ENCODE measurements at regions not wholly inside any gene's neighbourhood (a gene's known extent, or its start where the extent isn't known, plus 50 kb on each side); places are given as distances from the start of the nearest gene placed in this dataset.

- Histone ChIP-seq H3K79me2 (ENCODE audit: control insufficient read depth, insufficient read depth, low read length) (no peaks in the 10 kb centered on the region), H4K20me1 (replicated peaks; ENCODE audit: control insufficient read depth, insufficient read depth, low read length) (no peaks in the 10 kb centered on the region), H3K27me3 (ENCODE audit: control insufficient read depth in 2 of 2, insufficient read depth in 2 of 2, low read length in 2 of 2) (no peaks in the 10 kb centered on the region), H3K4me1 (replicated peaks in 1 of 2; ENCODE audit: control insufficient read depth in 2 of 2, insufficient read depth in 2 of 2, low read length in 2 of 2) (no peaks in the 10 kb centered on the region), H3K4me3 (no peak overlapping the region), H3K9me1 (ENCODE audit: control insufficient read depth, insufficient read depth, low read length) (no peaks in the 10 kb centered on the region), H3K4me2 (ENCODE audit: insufficient read depth, low read length) (no peak overlapping the region), H2AFZ (ENCODE audit: low read depth, low read length) (no peak overlapping the region), H3K36me3 (ENCODE audit: control insufficient read depth, insufficient read depth, low read length) (no peaks in the 10 kb centered on the region), H3K9ac (ENCODE audit: insufficient read depth in 1 of 2, low read depth in 2 of 2, low read length in 2 of 2) (no peak overlapping the region), H3K9me3 (replicated peaks; ENCODE audit: control insufficient read depth, insufficient read depth, low read depth, low read length) (peaks cover 1% of the 10 kb centered on the region; the same call in 1 of the 2 replicates), H3K27ac (ENCODE audit: extremely low read depth, low read depth, low read length) (no peak overlapping the region)
- no peak for TF ChIP-seq TBP (optimal IDR thresholded peaks at IDR 0.05; ENCODE audit: low read depth, low read length)
- in situ Hi-C loops (cut with MboI), result no loop called here
- 5% methylated on average over 2 of the region's 2 CpGs for WGBS (ENCODE audit: insufficient coverage, low coverage, missing lambda C conversion rate)
- DNase-seq (ENCODE audit: extremely low read depth in 1 of 4, low spot score in 3 of 4) (no peak), FAIRE-seq (no peak), ATAC-seq (no peak)
- POLR2A ChIA-PET, result no interaction called here
- intact Hi-C loops (cut with micrococcal nuclease), result no loop called here
- CTCF ChIA-PET (ENCODE audit: low intra/inter-chr PET ratio), result no interaction called here
- BruUV-seq (replicated peaks), result no TSS peak
Observed at GRCh38 chr18:4802296-4802695, 347.2 kb upstream of the DLGAP1 start.

GRCh38 chr18:4801151-4801550 is 346.0 kb upstream of the DLGAP1 start:
- Histone ChIP-seq H3K79me2 (ENCODE audit: control insufficient read depth, insufficient read depth, low read length) (no peaks in the 10 kb centered on the region), H3K9me1 (ENCODE audit: control insufficient read depth, insufficient read depth, low read length) (no peaks in the 10 kb centered on the region), H3K27ac (ENCODE audit: extremely low read depth, low read depth, low read length) (no peak overlapping the region), H3K4me2 (ENCODE audit: insufficient read depth, low read length) (no peak overlapping the region), H2AFZ (ENCODE audit: low read depth, low read length) (no peak overlapping the region), H3K36me3 (ENCODE audit: control insufficient read depth, insufficient read depth, low read length) (no peaks in the 10 kb centered on the region), H3K4me1 (replicated peaks in 1 of 2; ENCODE audit: control insufficient read depth in 2 of 2, insufficient read depth in 2 of 2, low read length in 2 of 2) (no peaks in the 10 kb centered on the region), H3K9me3 (replicated peaks; ENCODE audit: control insufficient read depth, insufficient read depth, low read depth, low read length) (0 out of 2 replicates have a peak, but pooled peaks cover 1% of the 10 kb centered on the region), H4K20me1 (replicated peaks; ENCODE audit: control insufficient read depth, insufficient read depth, low read length) (no peaks in the 10 kb centered on the region), H3K4me3 (no peak overlapping the region), H3K9ac (ENCODE audit: insufficient read depth in 1 of 2, low read depth in 2 of 2, low read length in 2 of 2) (no peak overlapping the region), H3K27me3 (ENCODE audit: control insufficient read depth in 2 of 2, insufficient read depth in 2 of 2, low read length in 2 of 2) (no peaks in the 10 kb centered on the region)
- ChIA-PET POLR2A (no interaction called here), CTCF (ENCODE audit: low intra/inter-chr PET ratio) (no interaction called here)
- no peak for TF ChIP-seq ZFPM2 (CRISPR knock-in tag; IDR thresholded peaks at IDR 0.05)
- TF ChIP-seq DEAF1 (CRISPR knock-in tag; IDR thresholded peaks at IDR 0.05), result no peak
- no peak for TF ChIP-seq KLF1 (tag; IDR thresholded peaks at IDR 0.05)
- TF ChIP-seq ZBTB43 (CRISPR knock-in tag; IDR thresholded peaks at IDR 0.05), result no peak
- no peak for TF ChIP-seq DIDO1 (tag; IDR thresholded peaks at IDR 0.05; ENCODE audit: low read depth)
- TF ChIP-seq RBM15 (IDR thresholded peaks at IDR 0.05; ENCODE audit: insufficient read depth, low read length), result no peak
- TF ChIP-seq IRF1 (CRISPR knock-in tag; IDR thresholded peaks at IDR 0.05; ENCODE audit: borderline replicate concordance), result no peak
- no peak for TF ChIP-seq CBFB (CRISPR knock-in tag; IDR thresholded peaks at IDR 0.05)
- in situ Hi-C loops (cut with MboI) (no loop called here), intact Hi-C loops (cut with micrococcal nuclease) (no loop called here)
- ATAC-seq, result no peak
- FAIRE-seq, result no peak
- BruUV-seq (replicated peaks), result no TSS peak
- no peak for DNase-seq (ENCODE audit: extremely low read depth in 1 of 4, low spot score in 3 of 4)
- WGBS (ENCODE audit: insufficient coverage, low coverage, missing lambda C conversion rate), result 3% methylated on average over 2 of the region's 2 CpGs
